ENCODE measurements at regions not wholly inside any gene's neighbourhood (a gene's known extent, or its start where the extent isn't known, plus 50 kb on each side); places are given as distances from the start of the nearest gene placed in this dataset.

DNA sequence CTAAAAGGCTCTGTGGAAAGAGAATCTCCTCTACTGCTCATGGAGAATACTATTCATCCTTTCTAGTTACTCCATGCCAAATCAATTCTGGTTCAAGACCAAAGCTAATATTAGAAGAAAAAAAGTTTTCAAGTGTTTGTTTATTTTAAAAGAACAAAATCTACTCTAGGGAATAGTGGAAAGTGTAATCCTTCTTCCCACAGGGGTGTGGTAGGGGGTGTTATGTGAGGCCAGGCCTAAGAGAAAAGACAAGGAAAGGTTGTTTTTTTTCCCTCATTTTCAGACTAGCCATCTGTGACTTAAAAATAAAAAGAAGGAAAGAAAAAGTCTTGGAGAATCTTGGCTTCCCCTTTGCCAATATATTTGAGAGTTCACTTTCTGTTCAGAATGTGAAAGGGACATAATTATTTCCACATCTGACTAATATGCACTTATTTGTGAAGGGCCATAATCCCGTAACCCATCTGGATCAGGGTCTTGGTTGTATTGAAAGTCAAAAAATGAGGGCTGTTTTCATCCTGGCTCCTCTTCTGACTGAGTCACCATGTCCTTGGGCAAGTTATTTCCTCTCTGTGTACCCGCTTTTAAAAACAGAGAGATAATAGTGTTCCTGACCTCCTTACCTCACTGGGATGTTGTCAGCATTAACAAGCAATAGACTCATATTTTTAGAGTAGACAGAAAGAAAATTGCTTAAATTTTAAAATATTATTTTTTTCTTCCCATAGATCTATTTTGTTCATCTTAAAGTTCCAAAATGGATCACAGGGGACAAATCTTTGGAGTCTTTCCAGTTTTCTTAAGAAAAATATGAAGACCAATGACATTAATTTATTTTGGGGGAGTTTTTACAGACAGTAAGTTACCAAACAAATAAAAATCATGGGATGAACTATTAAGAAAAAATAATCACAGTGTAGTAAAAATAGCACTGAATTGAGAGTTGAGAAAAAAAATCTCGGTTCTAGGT lies 233.7 kb downstream of the IBTK start:
- peak in 1 of 2 experiments; percentile 65 for DNase-seq

DNA sequence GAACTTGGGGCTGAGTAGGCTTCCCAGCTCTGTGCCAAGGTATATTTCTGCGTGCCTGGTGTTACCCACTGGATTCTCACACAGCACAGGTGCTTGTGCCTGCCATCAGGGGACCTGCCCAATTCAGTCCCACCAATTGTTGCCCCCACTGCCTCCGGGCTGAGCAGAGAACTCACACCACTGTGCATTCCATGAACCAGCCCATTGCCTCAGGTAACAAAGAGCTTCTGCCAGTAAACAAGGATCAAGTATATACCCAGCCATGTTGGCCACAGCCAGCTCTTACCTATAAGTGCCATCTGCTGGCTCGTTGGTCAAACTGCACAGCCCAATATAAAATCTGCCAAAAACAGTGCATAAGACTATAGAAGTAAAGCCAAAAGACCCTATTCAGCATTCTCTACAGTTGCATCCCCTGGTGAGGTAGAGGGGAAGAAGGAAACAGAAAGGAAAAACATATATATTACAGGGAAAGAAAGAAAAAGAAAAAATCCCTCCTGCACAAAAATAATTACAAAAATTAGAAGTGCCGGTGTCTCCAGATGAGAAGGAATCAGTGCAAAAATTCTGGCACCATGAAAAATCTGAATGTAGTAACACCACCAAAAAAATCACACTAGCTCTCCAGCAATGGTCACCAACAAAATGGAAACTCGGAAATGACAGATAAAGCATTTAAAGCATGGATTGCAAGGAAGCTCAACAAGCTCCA lies 241.4 kb downstream of the IBTK start:
- peak; percentile 4 to 41 for DNase-seq

DNA sequence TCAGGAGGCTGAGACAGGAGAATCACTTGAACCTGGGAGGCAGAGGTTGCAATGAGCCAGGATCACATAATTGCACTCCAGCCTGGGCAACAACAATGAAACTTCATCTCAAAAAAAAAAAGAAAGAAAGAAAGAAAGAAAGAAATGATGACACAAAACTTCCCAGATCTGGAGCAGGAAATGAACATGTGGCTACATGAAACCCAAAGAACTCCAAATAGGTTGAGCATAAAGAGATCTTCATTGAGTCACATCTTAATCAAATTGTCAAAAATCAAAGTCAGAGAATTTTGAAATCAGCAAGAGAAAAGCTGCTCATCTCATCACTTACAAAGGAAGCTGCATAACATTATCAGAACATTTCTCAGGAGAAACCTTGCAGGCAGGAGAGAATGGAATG lies 247.0 kb downstream of the IBTK start:
- DNase-seq, result no peak

DNA sequence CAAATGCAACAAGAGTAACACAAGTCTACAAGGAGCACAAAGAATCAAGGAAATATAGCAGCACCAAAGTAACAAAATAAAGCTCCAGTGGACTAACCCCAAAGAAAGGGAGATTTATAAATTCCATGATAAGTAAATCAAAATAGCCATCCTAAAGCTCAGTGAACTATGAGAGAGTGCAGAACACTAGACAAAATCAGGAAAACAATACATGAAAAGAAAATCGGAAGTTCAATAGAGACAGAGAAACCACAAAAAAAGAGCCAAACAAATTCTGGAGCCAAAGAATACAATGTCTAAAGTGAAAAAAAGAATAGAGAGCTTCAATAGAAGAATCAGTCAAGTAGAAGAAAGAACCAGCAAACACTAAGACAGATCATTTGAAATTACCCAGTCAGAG lies 247.3 kb upstream of the TENT5A start:
- DNase-seq, result no peak

DNA sequence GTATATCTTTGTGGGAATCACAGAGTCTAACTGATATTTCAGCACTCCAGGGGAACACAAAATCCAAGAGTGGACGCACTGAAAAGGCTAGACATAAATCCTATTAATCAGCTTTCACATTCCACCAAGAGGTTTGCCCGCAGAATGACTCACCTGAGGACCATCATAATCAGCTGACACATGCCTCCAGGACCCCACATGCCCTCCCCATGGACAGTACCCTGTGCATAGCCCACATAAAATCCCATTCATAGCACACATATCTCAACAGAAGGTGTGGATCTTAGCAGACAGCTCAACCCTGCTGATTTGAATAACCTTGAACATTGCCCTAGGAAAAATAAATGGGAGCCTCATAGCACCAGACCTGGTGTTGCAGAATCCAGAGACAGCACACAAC lies 246.8 kb upstream of the TENT5A start:
- DNase-seq, result no peak

DNA sequence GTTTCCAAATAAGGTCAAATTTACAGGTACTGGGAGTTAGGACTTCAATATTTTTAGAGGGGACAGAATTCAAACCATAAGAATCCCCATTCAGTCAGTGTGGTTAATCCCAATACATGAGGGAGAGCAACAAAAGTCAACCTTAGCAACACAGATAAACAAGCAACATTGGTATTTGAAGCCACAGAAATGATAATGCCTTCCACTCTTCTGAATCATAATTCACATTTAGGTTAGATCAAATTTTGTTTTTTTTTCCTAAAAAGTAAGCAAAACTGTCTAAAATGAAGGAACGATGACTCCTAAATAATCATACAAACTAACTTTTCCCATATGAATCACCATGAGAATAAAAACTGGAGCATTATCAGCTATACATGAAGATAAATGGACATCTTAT lies 246.0 kb upstream of the TENT5A start:
- no peak for DNase-seq

DNA sequence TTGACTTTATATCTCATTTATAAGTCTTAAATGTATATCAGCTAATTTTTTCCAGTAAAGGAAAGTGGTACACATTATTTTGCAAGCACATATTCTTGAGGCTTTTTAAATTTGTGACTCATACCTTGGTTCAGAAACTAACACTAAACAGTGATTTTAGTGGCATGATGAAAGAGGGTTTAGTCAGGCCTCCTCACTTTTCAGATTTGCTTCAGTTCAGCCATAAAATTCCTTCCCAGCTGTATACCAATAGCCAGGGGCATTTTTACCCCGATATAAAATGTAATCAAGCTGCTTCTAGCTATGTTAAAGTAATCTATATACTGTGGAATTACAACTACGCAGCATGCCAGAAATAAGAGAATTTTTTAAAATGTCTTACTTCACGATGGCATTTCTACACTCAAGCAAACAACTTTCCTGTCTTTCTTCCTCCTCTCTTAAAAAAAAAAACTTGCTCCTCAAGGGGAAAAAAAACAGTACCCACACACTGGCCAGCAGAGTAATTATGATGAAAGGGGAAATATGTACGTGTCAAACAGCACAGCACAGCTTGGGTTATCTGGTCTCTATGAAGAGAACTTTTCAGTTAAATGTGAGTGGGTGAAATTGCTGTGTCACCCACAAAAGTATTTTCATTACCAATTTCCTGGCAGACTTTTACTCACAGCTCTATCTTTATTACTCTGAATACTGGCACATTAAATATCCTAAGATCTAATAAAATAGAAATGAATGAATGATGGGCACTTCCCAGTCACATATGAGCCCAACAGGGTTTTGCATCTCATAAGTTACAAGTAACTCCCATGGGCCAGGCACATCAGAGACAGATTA lies 244.8 kb upstream of the TENT5A start:
- DNase-seq, result no peak

DNA sequence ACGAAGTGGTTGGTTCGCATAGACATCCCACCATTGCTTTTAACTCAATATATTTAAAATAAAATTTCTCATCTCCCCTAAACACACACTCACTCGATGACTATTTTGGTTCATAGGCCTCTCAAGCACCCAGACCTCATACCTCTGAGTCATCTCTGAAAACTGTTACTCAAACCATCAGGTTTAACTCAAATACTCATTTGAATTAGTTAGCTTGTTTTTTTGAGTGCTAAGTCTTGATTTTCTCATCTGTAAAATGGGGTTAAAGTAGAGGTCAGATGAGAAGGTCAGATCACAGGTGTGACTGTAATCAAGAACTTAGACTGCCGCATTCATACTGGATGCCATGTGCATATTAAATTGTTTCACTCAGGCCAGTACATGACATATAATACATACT lies 243.9 kb upstream of the TENT5A start:
- no peak for DNase-seq

DNA sequence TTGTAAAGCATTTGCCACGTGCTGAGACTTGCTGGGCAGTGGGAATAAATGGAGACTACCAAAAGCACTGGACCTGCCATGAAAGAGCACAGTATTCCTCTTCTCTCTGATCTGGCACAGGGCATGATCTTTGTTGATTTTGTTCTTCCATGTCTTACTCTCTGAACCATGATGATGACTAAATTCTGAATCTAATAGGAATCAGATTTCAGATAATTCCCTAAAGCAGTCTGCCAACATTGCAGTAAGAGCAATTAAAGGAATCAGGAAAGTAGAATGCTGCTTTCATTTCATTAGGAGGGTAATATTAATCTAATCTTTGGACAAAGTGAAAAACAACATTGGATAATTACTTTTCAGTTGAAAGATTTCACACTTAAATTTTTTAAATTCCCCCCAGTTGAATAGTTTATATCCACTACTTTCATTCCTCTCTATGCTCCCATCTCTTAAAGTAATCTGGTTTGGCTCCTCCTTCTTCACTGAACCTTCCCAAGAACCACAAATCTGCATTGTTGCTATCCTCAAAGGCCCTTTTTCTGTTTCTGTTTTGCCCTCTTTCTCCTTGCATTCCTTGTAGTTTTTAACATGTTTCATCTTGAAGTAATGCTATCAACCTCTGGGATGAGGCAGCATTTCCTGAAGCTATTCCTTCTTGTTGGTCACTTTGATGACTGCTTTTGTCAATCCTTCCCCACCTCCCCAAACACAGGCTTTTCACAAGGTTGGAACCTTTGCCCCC lies 243.2 kb upstream of the TENT5A start:
- peak; percentile 8 to 80 for DNase-seq

DNA sequence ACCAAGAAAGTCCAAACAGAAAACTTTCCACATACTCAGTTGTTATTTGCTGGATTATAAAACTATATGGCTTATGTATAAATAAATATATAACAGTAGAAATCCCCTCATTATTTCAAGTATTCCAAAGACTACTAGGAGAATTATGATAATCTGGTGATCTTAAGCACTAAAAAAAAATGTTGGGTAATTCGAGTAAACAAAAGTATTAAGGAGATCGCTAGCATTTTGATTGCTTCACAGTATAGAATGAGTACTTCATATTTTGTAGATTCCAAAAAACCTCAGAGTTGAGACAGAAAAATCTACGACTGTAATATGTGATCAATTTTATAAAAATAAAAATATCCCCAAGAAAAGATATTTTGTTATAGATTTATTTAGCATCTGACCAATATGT lies 236.4 kb upstream of the TENT5A start:
- DNase-seq, result no peak

DNA sequence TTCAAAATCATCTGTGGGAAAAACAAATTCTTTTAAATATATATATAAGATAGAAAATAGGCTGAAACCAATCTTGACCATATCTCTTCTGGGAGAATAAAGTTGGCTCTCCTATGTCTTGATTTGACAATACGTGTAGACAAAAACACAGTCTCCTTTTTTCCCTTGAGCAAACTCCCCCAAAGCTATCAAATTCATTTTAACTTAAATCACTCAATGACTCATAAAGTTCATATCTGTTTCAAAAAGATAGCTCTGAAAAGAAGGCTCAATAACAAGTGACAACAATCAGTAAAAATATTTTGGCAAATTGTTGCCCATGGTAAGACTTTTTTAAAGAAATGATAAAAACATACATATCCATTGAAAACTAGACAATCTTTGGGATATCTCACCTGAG lies 236.0 kb upstream of the TENT5A start:
- DNase-seq, result no peak

DNA sequence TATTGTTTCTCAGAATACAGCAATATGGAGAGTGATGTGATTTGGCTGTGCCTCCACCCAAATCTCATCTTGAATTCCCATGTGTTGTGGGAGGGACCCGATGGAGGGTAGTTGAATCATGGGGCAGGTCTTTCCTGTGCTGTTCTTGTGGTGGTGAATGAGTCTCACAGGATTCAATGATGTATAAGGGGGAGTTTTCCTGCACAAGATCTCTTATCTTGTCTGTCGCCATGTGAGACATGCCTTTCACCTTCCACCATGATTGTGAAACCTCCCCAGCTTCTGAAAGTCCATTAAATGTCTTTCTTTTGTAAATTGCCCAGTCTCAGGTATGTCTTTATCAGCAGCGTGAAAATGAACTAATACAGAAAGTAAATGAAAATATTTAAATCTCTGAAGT lies 234.8 kb upstream of the TENT5A start:
- no peak for DNase-seq

DNA sequence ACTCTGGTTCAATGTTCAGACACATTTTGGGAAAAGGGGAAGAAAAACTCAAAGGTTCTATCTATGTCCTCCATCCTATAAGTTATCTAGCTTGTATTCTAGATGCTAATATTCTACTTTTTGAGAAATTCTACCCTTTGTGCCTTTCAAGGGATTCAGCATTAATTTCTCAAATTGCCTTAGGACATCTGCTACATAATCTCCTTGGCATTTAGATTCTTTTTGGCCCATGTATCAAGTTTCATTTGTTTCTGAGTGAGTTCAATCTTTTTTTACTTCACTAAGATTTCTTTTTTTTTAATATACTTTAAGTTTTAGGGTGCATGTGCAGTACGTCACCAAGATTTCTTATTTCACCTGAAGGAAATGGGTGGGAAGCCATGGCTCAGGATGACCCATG lies 232.7 kb upstream of the TENT5A start:
- DNase-seq, result peak; percentile 19 to 70

DNA sequence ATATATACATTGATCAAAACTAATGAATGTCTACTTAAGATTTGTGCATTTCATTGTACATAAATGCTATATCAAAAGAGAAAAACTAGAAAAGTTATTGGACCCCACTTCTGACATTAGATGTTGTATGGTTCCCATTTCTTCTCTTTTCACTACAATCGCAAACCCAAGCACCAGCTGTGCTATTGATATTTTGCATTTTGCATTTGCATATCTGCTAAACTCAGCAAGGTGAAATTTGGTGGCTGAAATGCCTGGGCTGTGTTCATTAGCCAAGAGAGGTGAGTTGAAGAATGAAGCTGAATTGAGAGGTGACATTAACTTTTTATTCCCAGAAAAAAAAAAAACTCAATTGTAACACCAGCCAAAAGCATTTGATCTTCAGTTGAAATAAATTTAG lies 232.1 kb upstream of the TENT5A start:
- DNase-seq, result no peak

DNA sequence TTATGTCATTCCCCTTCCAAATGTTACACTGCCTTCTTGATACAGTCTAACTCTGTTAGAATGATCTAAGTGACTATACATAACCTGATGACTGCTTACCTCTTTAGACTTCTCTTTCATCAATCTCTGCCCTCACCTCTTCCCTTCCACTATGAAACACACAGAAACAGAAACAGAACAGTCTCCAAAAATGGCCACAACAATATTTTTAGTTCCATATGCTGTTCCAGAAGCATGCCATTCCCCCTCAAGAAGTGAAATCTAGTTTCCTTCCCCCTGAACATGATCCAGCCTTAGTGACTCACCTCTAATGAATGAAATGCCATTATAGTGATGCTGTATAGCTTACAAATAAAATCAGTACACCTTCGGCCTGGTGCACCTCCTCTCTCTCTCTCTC lies 229.3 kb upstream of the TENT5A start:
- no peak for DNase-seq

DNA sequence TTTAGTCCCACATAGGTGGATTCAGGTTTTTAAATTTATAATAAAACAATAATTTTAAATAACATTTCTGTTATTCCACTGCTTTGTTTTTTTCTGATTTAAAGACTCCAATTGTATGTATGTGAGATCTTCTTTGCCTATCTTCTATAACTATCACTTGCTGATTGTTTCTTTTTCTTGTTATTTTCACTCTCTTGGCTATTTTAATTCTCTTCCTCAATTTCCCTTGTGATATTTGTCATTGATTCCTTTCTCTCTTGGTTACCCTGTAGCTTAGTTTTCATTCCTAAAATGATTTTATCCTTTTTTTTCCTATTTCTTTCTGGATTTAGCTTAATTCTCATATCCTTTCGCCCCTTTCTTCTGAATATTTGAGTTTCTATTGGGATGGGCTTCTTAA lies 227.3 kb upstream of the TENT5A start:
- no peak for DNase-seq

DNA sequence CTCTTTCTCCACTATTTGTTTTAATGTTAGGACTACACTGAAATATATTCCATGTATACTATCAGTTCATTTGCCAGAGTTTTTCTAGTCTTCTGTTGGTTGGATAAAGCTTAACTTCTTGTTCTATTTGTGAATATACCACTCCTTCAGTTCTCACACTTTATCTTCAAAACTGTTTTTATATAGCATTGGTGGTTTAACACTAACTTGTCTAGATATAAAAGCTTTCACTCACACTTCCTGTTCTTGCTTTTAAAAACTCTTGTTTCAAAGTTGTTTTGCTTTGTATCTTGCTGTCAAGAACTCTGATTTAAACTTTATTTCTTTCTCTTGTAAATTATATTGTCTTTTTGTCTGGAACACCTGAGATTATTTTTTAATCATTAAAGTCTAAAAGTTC lies 226.8 kb upstream of the TENT5A start:
- no peak for DNase-seq

DNA sequence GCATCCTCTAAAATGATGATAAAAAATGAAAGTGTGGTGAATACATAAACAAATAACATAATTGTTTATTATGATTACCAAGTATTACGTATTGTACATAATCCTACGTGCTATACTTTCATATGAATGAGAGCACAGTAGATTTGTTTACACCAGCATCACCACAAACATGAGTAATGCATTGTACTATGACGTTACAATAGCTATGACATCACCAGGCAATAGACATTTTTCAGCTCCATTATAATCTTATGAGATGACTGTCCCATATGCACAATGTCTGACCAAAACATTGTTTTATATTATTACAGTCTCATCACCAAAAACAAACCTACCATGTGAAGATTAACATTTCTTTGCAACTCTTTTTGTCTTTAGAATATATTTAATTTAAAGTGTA lies 225.7 kb upstream of the TENT5A start:
- no peak for DNase-seq

DNA sequence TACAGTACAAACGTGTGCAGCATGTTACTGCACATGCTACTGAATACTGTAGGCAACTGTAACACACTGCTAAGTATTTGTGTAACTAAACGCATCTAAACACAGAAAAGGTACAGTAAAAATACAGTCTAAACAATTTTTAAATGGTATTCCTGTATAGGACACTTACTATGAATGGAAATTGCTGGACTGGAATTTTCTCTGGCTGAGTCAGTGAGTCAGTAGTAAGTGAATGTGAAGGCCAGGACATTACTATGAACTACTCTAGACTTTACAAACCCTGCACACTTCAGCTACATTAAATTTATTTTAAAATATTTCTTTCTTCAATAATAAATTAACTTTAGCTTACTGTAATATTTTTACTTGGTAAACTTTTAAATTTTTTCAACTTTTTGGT lies 225.0 kb upstream of the TENT5A start:
- DNase-seq, result no peak

DNA sequence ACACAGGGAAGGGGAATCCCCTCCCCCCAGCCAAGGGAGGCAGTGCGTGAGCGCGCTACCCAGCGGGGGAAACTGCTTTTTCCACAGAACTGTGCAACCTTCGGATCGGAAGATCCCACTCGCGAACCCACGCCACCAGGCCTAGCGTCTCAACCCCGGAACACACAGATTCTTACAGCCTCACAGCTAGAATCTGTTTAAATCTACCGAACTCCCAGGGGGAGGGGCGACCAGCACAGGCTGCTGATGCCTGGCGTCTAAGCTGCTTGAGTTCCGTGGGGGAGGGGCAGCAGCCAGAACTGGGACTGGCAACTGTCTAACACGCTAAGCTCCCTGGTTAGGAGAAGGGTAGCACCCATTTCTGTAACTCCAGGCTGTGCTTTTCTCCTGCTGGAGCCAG lies 217.3 kb upstream of the TENT5A start:
- DNase-seq, result no peak

DNA sequence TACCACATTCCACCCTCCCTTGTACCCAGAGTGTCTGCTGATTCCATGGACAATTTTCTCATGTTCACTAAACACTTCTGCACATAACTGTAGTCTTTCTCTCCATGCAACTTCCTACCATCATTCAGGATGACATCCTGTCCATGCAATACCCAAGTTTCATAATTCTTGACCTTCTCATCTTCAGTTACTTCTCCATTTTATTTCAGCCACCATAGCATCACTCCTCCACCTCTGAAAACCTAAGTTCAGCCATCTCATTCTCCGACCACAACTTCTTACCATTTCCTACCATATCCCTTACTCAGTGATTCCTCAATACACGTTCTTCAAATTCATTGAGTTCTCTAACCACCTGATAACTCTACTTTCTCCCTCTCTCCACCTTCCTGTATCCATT lies 216.5 kb upstream of the TENT5A start:
- no peak for DNase-seq

DNA sequence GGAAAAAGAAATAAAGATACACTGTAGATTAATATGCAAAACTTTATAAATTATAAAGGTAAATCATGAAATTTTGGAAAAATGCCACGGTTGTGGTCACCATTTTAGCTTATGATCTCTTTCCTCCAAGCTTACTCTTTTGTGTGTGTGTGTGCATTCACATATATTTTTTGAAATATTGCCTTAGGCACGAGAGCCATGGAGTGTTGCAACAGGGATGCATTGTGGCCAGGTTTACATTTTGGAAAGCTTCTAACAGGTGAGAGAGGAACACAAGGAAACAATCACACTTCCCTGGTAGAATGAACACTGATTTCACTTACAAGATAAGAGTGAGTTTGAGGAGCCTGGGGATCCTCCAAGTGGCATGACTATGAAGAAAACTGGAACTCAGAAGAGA lies 214.5 kb upstream of the TENT5A start:
- no peak for DNase-seq

DNA sequence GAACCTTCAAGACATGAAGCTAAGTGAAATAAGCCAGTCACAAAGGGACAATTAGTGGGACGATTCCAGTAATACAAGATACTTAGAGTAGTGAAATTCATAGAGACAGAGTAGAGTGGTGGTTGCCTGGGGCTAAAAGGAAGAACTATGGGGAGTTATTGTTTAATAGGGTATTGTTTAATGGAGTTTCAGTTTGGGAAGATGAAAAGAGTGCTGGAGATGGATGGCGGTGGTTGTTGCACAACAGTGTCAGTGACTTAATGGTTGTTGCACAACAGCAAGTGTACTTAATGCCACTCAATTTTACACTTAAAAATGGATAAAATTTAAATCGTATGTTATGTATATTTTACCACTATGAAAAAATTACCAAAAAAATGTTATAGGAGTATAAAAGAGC lies 209.7 kb upstream of the TENT5A start:
- DNase-seq, result no peak
